Chondrocyte (in vitro differentiated cells): ENCODE measurements at regions not wholly inside any gene's neighbourhood (a gene's known extent, or its start where the extent isn't known, plus 50 kb on each side); places are given as distances from the start of the nearest gene placed in this dataset.

Source experiments
- DNase-seq: peaks from one replicate; pipeline ENCODE4 v3.0.0; 2021; ENCODE audit warnings: mixed read lengths, low spot score
- H3K27ac Mint-ChIP-seq: one replicate; pipeline ENCODE4 v1.8.0; 2021; ENCODE audit warnings: mild to moderate bottlenecking, moderate library complexity, mixed read lengths; ENCODE audit not compliant: unreplicated experiment
- H3K27me3 Mint-ChIP-seq: 2 replicates; pipeline ENCODE4 v1.8.0; 2021; ENCODE audit warnings: low read depth, mixed read lengths
- H3K36me3 Mint-ChIP-seq: 2 replicates; pipeline ENCODE4 v1.8.0; 2021; ENCODE audit warnings: low read depth, mixed read lengths
- H3K4me1 Mint-ChIP-seq: 2 replicates; pipeline ENCODE4 v1.8.0; 2021; ENCODE audit warnings: low read depth, mild to moderate bottlenecking, mixed read lengths
- H3K4me3 Mint-ChIP-seq: one replicate; pipeline ENCODE4 v1.8.0; 2021; ENCODE audit warnings: mild to moderate bottlenecking, moderate library complexity, mixed read lengths; ENCODE audit not compliant: unreplicated experiment
- H3K9me3 Mint-ChIP-seq: 2 replicates; pipeline ENCODE4 v1.8.0; 2021; ENCODE audit warnings: low read depth, mixed read lengths
- CTCF ChIP-seq: fragments of 200-600 bp; sonication (generic); IDR thresholded peaks from 2 replicates; pipeline ENCODE4 v1.5.0; 2021; ENCODE audit warnings: antibody characterized with exemption, mild to moderate bottlenecking, moderate library complexity

- DNase-seq = no peak
- Mint-ChIP-seq H3K9me3 (no peaks in the 10 kb centered on the region), H3K4me1 (peaks cover 4% of the 10 kb centered on the region), H3K27me3 (peaks cover 3% of the 10 kb centered on the region), H3K27ac (no peak overlapping the region), H3K36me3 (no peaks in the 10 kb centered on the region), H3K4me3 (no peak overlapping the region)
- no peak for TF ChIP-seq CTCF
These were observed 593.9 kb downstream of the TUSC7 start for GRCh38 chr3:117303443-117303842.

- no peak overlapping the region for H3K27ac Mint-ChIP-seq
- H3K9me3 Mint-ChIP-seq = no peaks in the 10 kb centered on the region
These were observed 595.1 kb downstream of the TUSC7 start for GRCh38 chr3:117304681-117305080.

GRCh38 chr3:117305681-117306080 lies 596.1 kb downstream of the TUSC7 start:
- Mint-ChIP-seq H3K9me3 (no peaks in the 10 kb centered on the region), H3K27me3 (no peaks in the 10 kb centered on the region), H3K36me3 (no peaks in the 10 kb centered on the region), H3K4me1 (peaks cover 4% of the 10 kb centered on the region), H3K27ac (no peak overlapping the region), H3K4me3 (no peak overlapping the region)
- DNase-seq = no peak
- no peak for TF ChIP-seq CTCF

More at GRCh38 chr3:117304681-117305080, 595.1 kb downstream of the TUSC7 start:
- no peak for TF ChIP-seq CTCF
- no peaks in the 10 kb centered on the region for H3K36me3 Mint-ChIP-seq
- peaks cover 2% of the 10 kb centered on the region for H3K27me3 Mint-ChIP-seq
- DNase-seq = no peak
- H3K4me3 Mint-ChIP-seq = no peak overlapping the region
- peaks cover 4% of the 10 kb centered on the region for H3K4me1 Mint-ChIP-seq

GRCh38 chr3:117306299-117306698 lies 596.7 kb downstream of the TUSC7 start:
- Mint-ChIP-seq H3K9me3 (no peaks in the 10 kb centered on the region), H3K4me1 (peaks cover 4% of the 10 kb centered on the region), H3K4me3 (no peak overlapping the region), H3K36me3 (no peaks in the 10 kb centered on the region), H3K27me3 (no peaks in the 10 kb centered on the region), H3K27ac (no peak overlapping the region)
- TF ChIP-seq CTCF = no peak
- DNase-seq = no peak

- no peaks in the 10 kb centered on the region for H3K9me3 Mint-ChIP-seq
- no peak overlapping the region for H3K27ac Mint-ChIP-seq
- no peak for DNase-seq
- no peaks in the 10 kb centered on the region for H3K4me1 Mint-ChIP-seq
- H3K36me3 Mint-ChIP-seq = no peaks in the 10 kb centered on the region
- TF ChIP-seq CTCF = no peak
- no peaks in the 10 kb centered on the region for H3K27me3 Mint-ChIP-seq
- no peak overlapping the region for H3K4me3 Mint-ChIP-seq
These were observed 598.8 kb downstream of the TUSC7 start for GRCh38 chr3:117308353-117308752.
